ENCODE measurements at regions not wholly inside any gene's neighbourhood (a gene's known extent, or its start where the extent isn't known, plus 50 kb on each side); places are given as distances from the start of the nearest gene placed in this dataset.

DNA sequence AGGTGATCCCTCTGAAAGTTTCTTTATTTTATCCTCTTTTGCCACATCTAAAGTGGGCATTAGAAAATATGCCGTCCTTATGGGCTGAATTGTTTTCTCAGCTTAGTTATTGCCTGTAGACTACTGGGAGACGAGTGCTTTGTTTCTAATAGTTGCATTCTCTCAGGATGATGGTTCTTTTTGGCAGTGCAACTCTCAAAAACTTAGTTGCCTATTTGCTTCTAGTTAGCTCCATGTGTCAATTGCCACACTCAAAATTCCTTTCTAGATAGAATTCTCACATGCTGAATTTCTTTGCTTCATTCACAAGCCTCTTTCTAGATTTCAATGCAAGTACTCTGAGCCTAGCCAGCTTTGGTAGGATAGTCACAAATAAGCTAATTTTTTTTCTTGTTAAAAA lies 155.5 kb downstream of the FGF10 start:
- WGBS (ENCODE audit: insufficient coverage, low coverage, missing lambda C conversion rate) = 0% methylated on average over 2 of the region's 2 CpGs
- no peak for ATAC-seq
- Histone ChIP-seq H3K79me2 (ENCODE audit: control insufficient read depth, insufficient read depth, low read length) (no peaks in the 10 kb centered on the region), H4K20me1 (replicated peaks; ENCODE audit: control insufficient read depth, insufficient read depth, low read length) (no peaks in the 10 kb centered on the region), H3K4me2 (ENCODE audit: insufficient read depth, low read length) (no peak overlapping the region), H3K9me1 (ENCODE audit: control insufficient read depth, insufficient read depth, low read length) (no peaks in the 10 kb centered on the region), H3K9me3 (replicated peaks; ENCODE audit: control insufficient read depth, insufficient read depth, low read depth, low read length) (no peaks in the 10 kb centered on the region), H3K27ac (ENCODE audit: extremely low read depth, low read depth, low read length) (no peak overlapping the region), H3K9ac (ENCODE audit: insufficient read depth in 1 of 2, low read depth in 2 of 2, low read length in 2 of 2) (no peak overlapping the region), H3K4me3 (no peak overlapping the region), H2AFZ (ENCODE audit: low read depth, low read length) (no peak overlapping the region), H3K36me3 (ENCODE audit: control insufficient read depth, insufficient read depth, low read length) (no peaks in the 10 kb centered on the region), H3K27me3 (ENCODE audit: control insufficient read depth in 2 of 2, insufficient read depth in 2 of 2, low read length in 2 of 2) (no peaks in the 10 kb centered on the region), H3K4me1 (replicated peaks in 1 of 2; ENCODE audit: control insufficient read depth in 2 of 2, insufficient read depth in 2 of 2, low read length in 2 of 2) (no peaks in the 10 kb centered on the region)
- BruUV-seq (replicated peaks) = no TSS peak
- TF ChIP-seq, protein P1, sequence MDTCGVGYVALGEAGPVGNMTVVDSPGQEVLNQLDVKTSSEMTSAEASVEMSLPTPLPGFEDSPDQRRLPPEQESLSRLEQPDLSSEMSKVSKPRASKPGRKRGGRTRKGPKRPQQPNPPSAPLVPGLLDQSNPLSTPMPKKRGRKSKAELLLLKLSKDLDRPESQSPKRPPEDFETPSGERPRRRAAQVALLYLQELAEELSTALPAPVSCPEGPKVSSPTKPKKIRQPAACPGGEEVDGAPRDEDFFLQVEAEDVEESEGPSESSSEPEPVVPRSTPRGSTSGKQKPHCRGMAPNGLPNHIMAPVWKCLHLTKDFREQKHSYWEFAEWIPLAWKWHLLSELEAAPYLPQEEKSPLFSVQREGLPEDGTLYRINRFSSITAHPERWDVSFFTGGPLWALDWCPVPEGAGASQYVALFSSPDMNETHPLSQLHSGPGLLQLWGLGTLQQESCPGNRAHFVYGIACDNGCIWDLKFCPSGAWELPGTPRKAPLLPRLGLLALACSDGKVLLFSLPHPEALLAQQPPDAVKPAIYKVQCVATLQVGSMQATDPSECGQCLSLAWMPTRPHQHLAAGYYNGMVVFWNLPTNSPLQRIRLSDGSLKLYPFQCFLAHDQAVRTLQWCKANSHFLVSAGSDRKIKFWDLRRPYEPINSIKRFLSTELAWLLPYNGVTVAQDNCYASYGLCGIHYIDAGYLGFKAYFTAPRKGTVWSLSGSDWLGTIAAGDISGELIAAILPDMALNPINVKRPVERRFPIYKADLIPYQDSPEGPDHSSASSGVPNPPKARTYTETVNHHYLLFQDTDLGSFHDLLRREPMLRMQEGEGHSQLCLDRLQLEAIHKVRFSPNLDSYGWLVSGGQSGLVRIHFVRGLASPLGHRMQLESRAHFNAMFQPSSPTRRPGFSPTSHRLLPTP (IDR thresholded peaks at IDR 0.05; ENCODE audit: borderline replicate concordance, extremely low read depth, insufficient read length) = no peak
- TF ChIP-seq, protein P2, sequence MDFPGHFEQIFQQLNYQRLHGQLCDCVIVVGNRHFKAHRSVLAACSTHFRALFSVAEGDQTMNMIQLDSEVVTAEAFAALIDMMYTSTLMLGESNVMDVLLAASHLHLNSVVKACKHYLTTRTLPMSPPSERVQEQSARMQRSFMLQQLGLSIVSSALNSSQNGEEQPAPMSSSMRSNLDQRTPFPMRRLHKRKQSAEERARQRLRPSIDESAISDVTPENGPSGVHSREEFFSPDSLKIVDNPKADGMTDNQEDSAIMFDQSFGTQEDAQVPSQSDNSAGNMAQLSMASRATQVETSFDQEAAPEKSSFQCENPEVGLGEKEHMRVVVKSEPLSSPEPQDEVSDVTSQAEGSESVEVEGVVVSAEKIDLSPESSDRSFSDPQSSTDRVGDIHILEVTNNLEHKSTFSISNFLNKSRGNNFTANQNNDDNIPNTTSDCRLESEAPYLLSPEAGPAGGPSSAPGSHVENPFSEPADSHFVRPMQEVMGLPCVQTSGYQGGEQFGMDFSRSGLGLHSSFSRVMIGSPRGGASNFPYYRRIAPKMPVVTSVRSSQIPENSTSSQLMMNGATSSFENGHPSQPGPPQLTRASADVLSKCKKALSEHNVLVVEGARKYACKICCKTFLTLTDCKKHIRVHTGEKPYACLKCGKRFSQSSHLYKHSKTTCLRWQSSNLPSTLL (IDR thresholded peaks at IDR 0.05) = no peak
- TF ChIP-seq CCNT2 (IDR thresholded peaks at IDR 0.05; ENCODE audit: borderline replicate concordance, extremely low read depth, insufficient read length, low read depth, low read length) (no peak), HDAC2 (IDR thresholded peaks at IDR 0.05) (no peak), HOXB6 (CRISPR knock-in tag; IDR thresholded peaks at IDR 0.05; ENCODE audit: borderline replicate concordance) (no peak), NRF1 (conservative IDR thresholded peaks at IDR 0.05 in 1 of 2, IDR thresholded peaks at IDR 0.05 in 1 of 2) (no peak), ZNF830 (CRISPR knock-in tag; IDR thresholded peaks at IDR 0.05) (no peak), SRF (CRISPR knock-in tag; IDR thresholded peaks at IDR 0.05) (no peak), ZNF212 (CRISPR knock-in tag; IDR thresholded peaks at IDR 0.05) (no peak), BACH1 (tag; IDR thresholded peaks at IDR 0.05) (no peak), ELF2 (CRISPR knock-in tag; IDR thresholded peaks at IDR 0.05) (no peak), NR4A1 (CRISPR knock-in tag; IDR thresholded peaks at IDR 0.05) (no peak), NR4A1 (tag; IDR thresholded peaks at IDR 0.05) (no peak), HNRNPLL (IDR thresholded peaks at IDR 0.05; ENCODE audit: low read depth, low read length, poor library complexity, severe bottlenecking) (no peak), SAP30 (IDR thresholded peaks at IDR 0.05; ENCODE audit: borderline replicate concordance, insufficient read depth, low read depth, low read length, poor library complexity, severe bottlenecking) (no peak), POLR3G (IDR thresholded peaks at IDR 0.05; ENCODE audit: extremely low read depth, insufficient read length, insufficient replicate concordance) (no peak)
- TF ChIP-seq, protein P3, sequence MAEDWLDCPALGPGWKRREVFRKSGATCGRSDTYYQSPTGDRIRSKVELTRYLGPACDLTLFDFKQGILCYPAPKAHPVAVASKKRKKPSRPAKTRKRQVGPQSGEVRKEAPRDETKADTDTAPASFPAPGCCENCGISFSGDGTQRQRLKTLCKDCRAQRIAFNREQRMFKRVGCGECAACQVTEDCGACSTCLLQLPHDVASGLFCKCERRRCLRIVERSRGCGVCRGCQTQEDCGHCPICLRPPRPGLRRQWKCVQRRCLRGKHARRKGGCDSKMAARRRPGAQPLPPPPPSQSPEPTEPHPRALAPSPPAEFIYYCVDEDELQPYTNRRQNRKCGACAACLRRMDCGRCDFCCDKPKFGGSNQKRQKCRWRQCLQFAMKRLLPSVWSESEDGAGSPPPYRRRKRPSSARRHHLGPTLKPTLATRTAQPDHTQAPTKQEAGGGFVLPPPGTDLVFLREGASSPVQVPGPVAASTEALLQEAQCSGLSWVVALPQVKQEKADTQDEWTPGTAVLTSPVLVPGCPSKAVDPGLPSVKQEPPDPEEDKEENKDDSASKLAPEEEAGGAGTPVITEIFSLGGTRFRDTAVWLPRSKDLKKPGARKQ (CRISPR knock-in tag; IDR thresholded peaks at IDR 0.05) = no peak
- intact Hi-C loops (cut with micrococcal nuclease) (no loop called here), in situ Hi-C loops (cut with MboI) (no loop called here)
- POLR2A ChIA-PET = no interaction called here
- CTCF ChIA-PET (ENCODE audit: low intra/inter-chr PET ratio) = no interaction called here
- no peak for FAIRE-seq
- no peak for DNase-seq (ENCODE audit: extremely low read depth in 1 of 4, low spot score in 3 of 4)
